ENCODE measurements at regions not wholly inside any gene's neighbourhood (a gene's known extent, or its start where the extent isn't known, plus 50 kb on each side); places are given as distances from the start of the nearest gene placed in this dataset.
"Not testable (repeated sequence)": the region's sequence is repeated elsewhere in the genome, so short reads cannot be mapped to it uniquely, and the experiment has no call there.

DNA sequence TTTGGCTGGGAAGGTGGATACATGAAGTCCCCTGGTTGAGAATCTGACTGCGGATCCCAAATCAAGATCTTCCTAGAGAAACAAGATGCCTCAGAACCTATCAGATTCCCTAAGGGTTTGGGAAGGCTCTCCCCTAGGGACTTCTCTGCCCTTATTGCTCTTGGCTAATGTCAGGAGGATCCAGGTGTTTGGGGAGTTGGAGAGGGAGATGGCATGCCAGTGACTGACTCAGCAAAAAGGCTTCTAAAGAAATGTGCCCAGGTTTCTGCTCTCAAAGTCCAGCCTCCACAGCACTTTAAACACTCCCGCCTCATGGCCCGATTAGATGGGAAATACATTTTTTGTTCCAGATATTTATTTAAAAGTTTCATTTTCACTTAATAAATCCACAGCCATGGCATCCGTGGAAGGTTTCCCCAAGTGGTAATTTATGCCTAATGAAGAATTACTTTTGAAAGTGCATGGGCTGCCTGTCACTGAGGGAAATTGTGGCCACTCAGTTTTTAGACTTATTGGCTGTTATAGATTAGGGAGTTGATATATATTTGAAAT lies 156.4 kb downstream of the OSR1 start:
- DNase-seq = no peak

DNA sequence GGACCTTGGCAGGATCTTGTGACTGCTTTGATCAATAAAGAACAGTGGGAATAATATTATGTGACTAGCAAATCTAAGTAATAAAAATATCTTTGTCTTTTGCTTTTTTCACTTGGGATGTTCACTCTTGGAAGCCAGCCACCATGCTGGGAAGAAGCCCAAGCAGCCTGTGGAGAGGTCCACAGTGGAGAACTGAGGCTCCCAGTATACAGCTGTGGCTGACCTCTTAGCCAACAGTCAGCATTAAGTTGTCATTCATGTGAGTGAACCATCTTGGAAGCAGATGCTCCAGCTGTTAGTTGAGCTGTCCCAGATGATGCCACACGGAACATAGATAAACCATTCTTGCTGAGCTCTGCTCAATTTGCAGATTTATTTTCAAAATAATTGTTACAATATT lies 160.0 kb downstream of the OSR1 start:
- no peak for DNase-seq

DNA sequence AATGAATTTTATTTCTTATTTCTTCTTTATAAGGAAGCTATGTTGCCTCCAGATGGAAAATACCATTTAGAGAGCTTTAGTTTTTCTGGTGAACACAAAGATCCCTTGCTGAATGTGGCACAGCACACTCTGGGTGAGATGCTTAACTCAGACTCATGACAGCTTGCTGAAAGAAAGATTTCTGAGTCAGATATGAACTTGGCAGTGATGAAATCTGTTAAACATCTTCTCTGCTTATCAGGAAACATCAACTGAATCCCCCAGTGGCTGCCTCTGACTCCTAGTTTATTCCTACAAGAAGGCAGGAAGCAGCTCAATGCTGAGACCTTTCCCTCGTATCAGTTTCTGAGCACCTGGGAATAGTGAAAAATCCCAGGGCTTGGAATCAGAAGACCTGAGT lies 162.8 kb downstream of the OSR1 start:
- no peak for DNase-seq

DNA sequence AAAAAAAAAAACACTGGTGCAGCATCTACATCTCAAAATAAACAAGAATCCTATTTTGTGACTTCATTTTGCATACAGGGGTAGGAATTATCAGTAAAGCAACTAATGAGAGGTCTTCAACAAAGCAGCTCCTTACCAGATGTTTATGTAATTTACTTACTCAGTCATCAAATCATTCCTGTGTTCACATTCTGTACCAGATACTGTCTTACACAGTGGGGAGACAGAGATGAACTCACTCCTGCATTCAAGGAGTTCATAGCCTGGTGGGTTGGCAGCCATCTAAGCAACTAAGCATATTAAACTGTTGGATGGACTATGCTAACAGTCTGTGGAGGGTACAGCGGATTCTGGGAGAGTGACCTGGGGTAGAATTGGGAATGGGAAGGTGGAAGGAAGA lies 169.0 kb downstream of the OSR1 start:
- no peak for DNase-seq

DNA sequence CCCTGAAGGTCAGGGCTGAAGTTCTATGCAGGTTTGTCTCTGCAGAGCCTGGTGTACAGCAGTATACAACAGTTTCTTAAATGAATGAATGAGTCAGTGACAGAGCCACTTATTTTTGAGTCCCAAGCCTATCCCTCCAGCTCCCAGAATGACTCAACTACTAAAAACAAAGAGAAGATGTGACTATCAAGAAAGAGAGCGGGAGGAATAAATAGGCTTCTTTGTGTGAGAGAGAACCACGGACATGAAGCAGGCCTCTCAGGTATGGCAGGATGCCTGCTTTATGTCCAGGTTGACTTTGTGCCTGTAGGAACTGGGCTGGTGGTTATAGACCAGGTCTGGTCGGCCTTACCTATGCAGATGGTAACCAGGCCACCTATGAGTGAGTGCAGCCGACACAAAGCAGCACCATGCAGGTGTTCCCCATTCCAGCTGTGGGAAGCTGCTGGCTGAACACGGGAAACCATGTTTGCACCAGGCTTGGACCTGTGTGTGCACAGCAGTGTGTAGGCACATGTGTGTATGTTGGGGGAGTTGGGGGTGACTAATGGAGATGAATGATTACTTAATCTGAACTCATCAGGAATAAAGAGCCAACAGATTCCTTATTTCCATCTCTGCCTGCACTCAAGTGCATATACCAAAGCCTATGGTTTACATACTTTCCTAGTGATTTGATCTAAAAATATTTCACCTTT lies 171.0 kb downstream of the OSR1 start:
- DNase-seq = no peak

DNA sequence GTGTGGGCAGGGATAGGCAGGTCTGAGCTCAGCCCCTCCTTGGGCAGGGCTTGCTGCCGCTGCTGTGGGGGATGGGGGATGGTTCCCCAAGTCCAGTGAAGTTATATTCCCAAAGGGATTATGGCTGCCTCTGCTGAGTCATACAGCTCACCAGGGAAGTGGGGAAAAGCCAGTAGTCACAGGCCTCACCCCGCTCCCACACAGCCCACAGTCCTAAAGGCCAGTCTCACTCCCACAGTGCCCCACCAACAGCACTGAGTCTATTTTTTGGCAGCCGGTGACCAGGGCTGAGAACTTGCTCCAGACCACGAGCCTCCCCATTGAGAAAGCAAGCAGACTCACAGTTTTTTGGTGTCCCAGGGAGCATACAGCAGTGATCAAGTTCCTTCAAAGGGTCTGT lies 173.3 kb downstream of the OSR1 start:
- no peak for DNase-seq

DNA sequence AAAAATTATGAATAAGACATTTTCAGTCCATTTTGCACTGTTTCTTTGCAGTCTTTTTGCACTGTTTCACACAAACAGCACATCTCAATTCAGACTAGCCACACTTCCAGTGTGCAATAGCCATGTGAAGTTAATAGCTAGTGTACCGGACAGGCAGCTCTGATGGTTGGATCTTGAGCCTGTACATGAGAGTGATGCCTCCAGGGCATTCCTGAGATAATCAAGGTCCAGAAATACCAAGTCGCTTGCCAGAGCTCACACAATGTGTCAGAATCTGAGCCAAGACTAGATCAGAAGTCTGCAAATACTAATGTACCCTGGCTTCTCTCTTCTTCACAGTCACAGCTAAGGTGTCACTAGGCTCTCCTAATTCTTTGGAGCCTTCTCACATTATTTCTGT lies 180.2 kb downstream of the OSR1 start:
- DNase-seq = no peak

DNA sequence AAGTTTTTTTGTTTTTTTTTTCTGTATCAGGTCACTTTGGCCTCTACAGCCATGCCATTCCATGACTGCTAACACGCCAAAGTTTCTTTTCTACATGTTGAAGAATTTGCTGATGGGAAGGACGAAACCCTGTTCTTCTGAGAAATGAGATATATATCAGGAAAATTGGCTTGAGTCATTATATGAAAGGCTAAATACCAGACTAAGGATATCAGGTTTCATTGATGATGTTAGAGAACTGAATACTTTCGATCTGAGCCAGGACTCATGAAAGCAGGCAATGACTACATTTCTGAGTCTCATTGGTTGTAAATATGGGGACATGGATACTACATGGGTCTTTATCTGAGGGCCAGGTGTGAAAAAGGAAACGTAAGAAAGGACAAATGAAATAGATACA lies 181.4 kb downstream of the OSR1 start:
- DNase-seq = no peak

DNA sequence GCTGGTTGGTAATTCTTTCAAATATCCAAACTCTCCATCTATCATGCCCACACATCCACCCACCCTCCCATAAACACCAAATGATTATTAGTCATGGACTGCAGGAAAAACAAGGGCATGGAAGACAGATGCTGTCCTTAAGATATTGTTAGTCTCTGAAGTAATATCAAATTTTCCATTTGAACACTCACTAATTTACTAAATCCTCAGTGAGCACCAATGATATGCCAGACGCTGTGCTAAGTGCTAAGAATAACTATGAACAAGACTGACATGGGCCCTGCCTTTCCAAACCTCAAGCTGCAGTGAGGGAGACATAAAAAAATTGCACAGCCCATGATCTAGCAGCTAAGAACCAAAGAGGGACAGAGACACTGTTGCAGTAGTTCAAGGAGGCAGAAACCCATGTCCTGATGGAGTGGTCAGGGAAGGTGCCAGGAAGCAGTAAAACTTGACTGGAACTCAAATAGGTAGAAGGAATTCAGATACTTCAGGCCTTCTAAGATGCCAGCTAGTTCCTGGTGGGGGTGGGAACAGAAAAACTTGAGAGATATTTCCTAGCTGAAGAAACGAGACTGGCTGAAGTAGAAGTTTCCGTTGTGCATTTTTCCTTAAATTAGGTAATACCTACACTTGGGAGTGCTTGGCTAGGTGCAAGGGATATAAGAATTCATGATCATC lies 182.1 kb downstream of the OSR1 start:
- DNase-seq = no peak

DNA sequence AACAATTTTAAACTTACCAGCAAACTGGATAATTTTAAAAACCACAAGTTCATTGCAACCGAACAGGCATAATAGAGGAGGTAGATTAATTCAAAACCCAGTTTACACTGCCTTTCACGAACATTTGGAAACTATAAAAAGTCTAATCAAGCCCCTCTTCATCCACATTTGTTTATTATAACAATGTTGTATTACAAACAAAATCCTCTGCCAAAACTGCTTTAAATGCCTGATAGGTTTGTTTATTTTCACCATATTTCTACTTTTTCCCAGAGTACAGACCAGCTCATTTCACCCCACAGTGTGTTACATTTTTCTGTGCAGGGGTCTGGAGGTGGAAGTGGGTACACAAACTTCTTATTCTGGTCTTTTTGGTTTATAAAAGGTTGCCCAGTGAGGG lies 184.2 kb downstream of the OSR1 start:
- no peak for DNase-seq

DNA sequence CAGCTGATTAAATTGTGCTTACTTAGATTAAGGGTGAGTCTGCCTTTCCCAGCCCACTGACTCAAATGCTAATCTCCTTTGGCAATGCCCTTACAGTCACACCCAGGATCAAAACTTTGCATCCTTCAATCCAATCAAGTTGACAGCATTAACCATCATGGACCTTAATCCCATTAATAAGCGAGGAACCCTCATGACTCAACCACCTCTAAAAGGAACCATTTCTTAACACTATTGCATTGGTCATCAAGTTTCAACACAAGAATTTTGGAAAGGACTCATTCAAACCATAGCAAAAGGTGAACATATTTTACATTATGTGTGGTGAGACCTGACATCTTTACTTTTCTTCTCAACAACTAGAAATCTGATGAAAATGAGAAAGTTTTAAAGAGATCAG lies 187.0 kb downstream of the OSR1 start:
- DNase-seq = no peak

DNA sequence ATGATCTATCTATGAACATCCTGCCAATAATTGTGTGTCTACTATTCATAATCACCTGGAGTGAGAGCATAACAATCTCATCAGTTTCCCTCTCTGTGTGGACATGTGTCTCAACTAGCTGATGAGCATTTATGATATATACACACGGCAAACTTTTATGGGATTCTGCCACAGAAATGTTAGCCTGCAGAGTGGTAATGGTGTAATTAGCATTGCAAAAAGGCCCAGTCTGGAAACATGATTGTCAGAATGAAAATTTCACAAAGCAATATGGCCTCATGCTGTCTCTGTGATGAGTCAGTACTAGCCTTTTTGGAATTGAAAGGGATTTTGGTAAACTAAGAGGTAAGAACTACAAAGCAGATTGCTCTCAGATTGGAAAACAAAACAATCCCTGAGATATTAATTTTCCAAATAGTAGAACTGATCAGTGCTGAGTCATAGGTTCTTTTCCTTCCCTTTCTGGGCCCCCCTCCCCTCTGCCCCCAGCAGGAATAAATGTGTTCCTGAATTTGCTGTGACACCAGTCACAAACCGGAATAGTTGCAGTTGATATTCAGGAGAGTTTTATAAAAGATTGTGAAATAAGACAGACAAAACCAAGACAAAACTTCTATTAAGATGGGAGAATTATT lies 189.2 kb downstream of the OSR1 start:
- no peak for DNase-seq

DNA sequence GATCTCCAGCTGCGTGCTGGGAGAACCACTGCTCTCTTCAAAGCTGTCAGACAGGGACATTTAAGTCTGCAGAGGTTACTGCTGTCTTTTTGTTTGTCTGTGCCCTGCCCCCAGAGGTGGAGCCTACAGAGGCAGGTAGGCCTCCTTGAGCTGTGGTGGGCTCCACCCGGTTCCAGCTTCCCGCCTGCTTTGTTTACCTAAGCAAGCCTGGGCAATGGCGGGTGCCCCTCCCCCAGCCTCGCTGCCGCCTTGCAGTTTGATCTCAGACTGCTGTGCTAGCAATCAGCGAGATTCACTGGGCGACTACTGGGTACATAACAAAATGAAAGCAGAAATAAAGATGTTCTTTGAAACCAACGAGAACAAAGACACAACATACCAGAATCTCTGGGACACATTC lies 194.3 kb downstream of the OSR1 start:
- DNase-seq = not testable (repeated sequence)

DNA sequence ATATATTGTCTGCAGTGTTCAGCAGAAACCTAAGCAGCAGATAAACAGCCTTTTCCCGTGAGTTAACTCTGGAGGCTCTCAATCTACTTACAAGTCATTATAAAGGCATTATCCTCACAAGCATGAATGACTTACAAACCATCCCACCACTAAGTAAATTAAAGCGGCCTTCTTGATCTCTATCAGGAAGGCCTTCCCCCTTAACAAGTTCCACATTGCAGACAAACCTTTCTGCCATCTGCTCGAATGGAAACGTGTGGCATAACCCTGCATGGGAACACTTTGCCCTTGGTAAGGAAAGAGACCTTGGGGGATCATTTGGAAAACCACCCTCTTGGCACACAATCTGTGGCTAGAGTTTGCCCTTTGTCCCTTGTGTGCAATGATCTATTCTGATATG lies 199.5 kb downstream of the OSR1 start:
- DNase-seq = no peak

DNA sequence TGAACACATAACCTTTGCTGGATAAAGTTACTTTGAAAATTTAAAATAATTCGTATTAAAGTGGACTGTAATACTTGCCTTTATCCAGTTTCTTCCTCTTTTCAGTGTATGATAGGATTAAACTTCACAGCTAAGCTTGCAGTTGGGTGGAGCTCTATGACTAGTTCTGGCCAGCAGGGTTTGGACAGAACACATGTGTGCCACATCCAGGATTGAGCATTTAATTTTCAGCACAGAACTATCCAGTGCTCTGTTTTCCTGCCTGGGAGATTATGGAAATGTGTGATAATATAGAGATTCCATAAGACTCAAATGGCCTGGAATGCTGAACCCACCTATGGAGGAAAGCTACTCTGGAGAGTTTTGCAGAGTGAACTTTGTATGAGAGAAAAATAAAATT lies 200.2 kb downstream of the OSR1 start:
- DNase-seq = no peak

DNA sequence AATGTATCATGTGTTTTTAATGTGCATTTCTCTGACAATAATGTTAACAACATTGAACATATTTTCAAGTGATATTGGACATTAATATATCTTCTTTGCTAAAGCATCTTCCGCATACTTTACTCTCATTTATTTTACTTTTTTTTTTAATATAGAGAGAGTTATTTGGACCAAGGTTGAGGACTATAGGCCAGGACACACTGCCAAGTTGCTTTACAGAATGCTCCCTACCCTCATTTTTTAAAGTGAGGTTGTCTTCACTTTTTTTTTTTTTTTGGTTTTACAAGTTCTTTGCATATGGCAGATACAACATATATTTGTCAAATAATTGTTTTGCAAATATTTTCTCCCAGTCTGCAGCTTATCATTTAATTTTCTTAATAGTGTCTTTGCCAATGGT lies 201.8 kb downstream of the OSR1 start:
- no peak for DNase-seq

DNA sequence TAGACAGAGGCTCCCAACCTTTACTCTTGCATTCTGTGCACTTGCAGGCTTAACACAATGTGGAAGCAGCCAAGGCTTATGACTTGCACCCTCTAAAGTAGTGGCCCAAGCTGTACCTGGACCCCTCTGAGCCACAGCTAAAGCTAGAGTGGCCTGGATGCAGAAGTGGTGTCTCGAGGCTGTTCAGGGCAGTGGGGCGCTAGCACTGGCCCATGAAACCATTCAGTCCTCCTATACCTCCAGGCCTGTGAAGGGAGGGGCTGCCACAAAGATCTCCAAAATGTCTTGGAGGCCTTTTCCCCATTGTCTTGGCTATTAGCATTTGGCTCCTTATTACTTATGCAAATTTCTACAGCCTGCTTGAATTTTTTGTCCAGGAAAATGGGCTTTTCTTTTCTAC lies 207.7 kb downstream of the OSR1 start:
- no peak for DNase-seq

DNA sequence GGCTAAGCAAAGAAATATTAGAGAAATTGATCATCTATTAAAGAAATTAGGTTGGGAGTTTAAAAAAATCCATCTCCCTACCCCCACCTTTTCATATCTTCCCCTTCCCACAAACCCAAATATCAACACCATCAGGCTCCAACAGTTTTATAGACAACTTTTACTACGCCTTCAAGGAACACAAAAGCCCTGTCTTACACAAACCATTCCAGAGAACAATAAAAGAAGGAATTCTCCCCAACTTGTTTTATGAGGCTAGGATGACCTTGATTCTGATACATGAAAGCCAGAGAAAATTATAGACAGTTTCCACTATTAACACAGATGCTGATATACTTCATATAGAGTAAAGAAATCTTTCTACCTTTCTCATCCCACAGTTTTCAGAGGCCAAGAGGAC lies 211.6 kb downstream of the OSR1 start:
- DNase-seq = no peak

DNA sequence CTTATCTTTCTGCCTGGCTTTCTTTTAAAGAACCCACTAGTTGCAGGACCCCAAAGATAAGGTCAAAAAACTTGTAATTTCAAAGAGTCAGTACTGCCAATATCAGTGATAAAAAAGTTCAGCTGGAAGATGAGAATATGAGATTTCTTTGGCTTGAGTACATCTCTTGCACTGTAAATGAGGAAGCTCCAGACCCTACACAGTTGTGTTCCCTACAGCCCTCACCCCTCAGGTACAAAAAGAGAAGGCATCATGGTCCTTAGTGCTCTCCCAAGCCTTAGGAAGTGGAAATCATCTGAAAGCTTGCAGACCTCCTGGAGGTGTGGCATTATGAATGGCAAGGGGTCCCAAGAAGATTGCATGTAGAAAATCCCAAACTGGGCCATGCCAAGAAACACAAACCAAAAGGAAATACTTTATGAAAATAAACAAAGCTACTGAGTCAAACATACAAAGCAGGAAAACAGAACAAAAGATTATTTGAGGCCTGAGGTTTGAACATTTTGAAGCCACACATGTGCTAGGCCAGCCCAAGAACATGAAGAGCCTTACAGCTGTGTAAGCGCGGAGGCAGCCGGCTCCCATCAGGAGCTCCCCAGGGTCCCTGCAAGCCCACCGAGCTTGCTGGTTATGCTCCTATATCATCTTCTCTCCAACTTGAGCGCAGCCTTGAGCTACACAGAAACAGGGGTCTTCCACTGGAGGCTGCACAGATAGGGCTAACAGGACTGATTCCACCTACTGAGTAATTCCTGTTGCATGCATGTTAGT lies 217.0 kb downstream of the OSR1 start:
- DNase-seq = no peak

DNA sequence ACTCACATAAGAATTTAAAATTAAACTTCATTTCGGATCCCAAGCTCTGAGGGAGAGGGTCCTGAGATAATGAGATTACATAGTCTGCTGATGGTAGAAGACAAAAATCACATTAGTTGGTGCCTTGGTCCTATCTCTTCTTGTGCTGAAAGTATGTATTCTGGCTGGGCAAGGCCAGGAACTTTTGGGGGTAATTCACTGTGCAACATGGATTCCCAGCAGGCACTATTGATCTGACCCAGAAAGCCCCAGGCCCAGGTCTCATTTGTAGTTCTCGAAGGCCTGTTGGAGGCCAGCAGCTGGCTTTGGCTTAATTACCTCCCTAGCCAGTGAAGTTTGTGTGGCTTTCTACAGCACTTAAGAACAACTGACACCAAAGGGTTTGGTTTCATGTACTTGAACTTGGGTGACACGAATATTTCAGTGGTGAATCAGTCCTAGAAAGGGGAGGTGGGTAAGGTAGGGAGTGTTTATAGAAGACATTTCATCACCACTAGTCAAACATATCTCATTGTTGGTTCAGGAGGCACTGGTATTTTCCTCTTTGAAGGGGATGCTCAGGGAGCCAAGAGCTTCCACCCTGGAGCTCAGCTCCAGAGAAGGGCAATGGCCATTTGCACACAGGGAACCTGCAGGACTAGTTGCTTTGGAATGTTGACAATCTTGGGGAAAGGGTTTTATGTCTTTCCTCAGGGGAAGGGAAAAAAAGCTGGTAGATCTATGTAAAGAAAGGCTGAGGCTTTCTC lies 217.8 kb downstream of the OSR1 start:
- DNase-seq = peak in 1 of 2 donors; percentile 10

DNA sequence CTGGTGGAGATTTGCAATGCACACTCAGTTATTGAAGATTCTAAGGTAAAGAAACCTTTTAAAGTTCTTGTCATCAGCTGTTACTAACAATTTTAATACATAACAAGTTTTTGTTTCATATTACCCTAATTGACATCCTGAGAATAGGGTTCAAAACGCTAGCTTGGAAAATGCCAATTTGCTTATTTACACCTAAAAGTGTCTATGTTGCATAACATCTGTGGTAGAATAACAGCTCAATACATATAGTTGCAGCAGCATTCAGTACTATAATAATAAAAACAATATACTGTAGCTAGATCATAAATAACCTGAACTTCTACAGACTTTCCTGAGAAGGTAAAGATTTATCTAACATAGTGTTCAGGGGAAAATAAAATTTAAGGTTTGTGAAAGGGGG lies 219.0 kb downstream of the OSR1 start:
- DNase-seq = no peak

Data from right lung (tissue), 2 donors.